ENCODE measurements at regions not wholly inside any gene's neighbourhood (a gene's known extent, or its start where the extent isn't known, plus 50 kb on each side); places are given as distances from the start of the nearest gene placed in this dataset.
"Not testable (repeated sequence)": the region's sequence is repeated elsewhere in the genome, so short reads cannot be mapped to it uniquely, and the experiment has no call there.

GRCh38 chr2:2787301-2787907 is 456.3 kb upstream of the MYT1L start:
- DNase-seq: no peak

- DNase-seq: no peak
Observed at GRCh38 chr2:2782007-2782406, 450.9 kb upstream of the MYT1L start.

GRCh38 chr2:2779727-2780126 is 448.7 kb upstream of the MYT1L start:
- no peak for DNase-seq

- no peak for DNase-seq
Observed at GRCh38 chr2:2777876-2778275, 446.8 kb upstream of the MYT1L start.

GRCh38 chr2:2777213-2777612 is 446.1 kb upstream of the MYT1L start:
- DNase-seq: no peak

GRCh38 chr2:2775018-2775417 is 443.9 kb upstream of the MYT1L start:
- DNase-seq: no peak

- DNase-seq: no peak
Observed at GRCh38 chr2:2773692-2774091, 442.6 kb upstream of the MYT1L start.

- DNase-seq: not testable (repeated sequence)
Observed at GRCh38 chr2:2773080-2773479, 442.0 kb upstream of the MYT1L start.

- DNase-seq: no peak
Observed at GRCh38 chr2:2771721-2772411, 440.8 kb upstream of the MYT1L start.

GRCh38 chr2:2769481-2770431 is 438.7 kb upstream of the MYT1L start:
- no peak for DNase-seq

- DNase-seq: no peak
Observed at GRCh38 chr2:2768476-2768875, 437.4 kb upstream of the MYT1L start.

GRCh38 chr2:2767837-2768236 is 436.8 kb upstream of the MYT1L start:
- no peak for DNase-seq

GRCh38 chr2:2765839-2766495 is 434.9 kb upstream of the MYT1L start:
- no peak for DNase-seq

- DNase-seq: no peak
Observed at GRCh38 chr2:2765176-2765800, 434.2 kb upstream of the MYT1L start.

- DNase-seq: no peak
Observed at GRCh38 chr2:2764739-2765138, 433.7 kb upstream of the MYT1L start.

- no peak for DNase-seq
Observed at GRCh38 chr2:2764001-2764355, 432.9 kb upstream of the MYT1L start.

- DNase-seq: no peak
Observed at GRCh38 chr2:2763351-2764000, 432.4 kb upstream of the MYT1L start.

GRCh38 chr2:2762913-2763312 is 431.8 kb upstream of the MYT1L start:
- no peak for DNase-seq

GRCh38 chr2:2762166-2762908 is 431.3 kb upstream of the MYT1L start:
- DNase-seq: no peak

- DNase-seq: no peak
Observed at GRCh38 chr2:2758793-2759367, 427.8 kb upstream of the MYT1L start.

GRCh38 chr2:2757764-2758163 is 426.7 kb upstream of the MYT1L start:
- no peak for DNase-seq

Measured in T-helper 1 cell (primary cell).